Gastroesophageal sphincter (tissue), 4 donors: ENCODE measurements at regions not wholly inside any gene's neighbourhood (a gene's known extent, or its start where the extent isn't known, plus 50 kb on each side); places are given as distances from the start of the nearest gene placed in this dataset.

Experiments used
- ATAC-seq: fragments of 150-250 bp; one replicate; pipeline ENCODE4 v1.9.1; 2016; ENCODE audit warnings: mild to moderate bottlenecking, moderate library complexity
- H3K27ac ChIP-seq, 4 donors: fragments of 200-600 bp; sonication (generic) in 3 of 4; 1 replicate in 3 of 4; 2 replicates in 1 of 4; pipeline ENCODE4 v1.5.1; 2016 to 2019
- H3K27me3 ChIP-seq: fragments of 200-600 bp; sonication (generic); one replicate; pipeline ENCODE4 v1.5.1; 2019
- H3K36me3 ChIP-seq, 2 donors: fragments of 200-600 bp; sonication (generic); one replicate each; pipeline ENCODE4 v1.5.1; 2019; ENCODE audit warnings: control low read depth in 1 of 2
- H3K4me1 ChIP-seq, 3 donors: fragments of 200-600 bp; sonication (generic); 1 replicate in 2 of 3; 2 replicates in 1 of 3; pipeline ENCODE4 v1.5.1; 2016 to 2019; ENCODE audit warnings: control low read depth in 2 of 3
- H3K4me3 ChIP-seq, 2 donors: fragments of 200-600 bp; sonication (generic); one replicate each; pipeline ENCODE4 v1.5.1; 2019; ENCODE audit warnings: mild to moderate bottlenecking in 1 of 2, moderate library complexity in 1 of 2
- H3K9me3 ChIP-seq, 3 donors: fragments of 200-600 bp; sonication (generic); one replicate each; pipeline ENCODE4 v1.5.1; 2017 to 2019; ENCODE audit warnings: control low read depth in 2 of 3
- EP300 ChIP-seq: sonication (generic); formaldehyde crosslinking; IDR thresholded peaks from one replicate; pipeline ENCODE4 v1.6.1; 2017; ENCODE audit warnings: antibody characterized with exemption, mild to moderate bottlenecking
- POLR2A ChIP-seq, 2 donors: fragments of 450-650 bp; IDR thresholded peaks; one replicate each; pipeline ENCODE4 v1.6.1; 2017; ENCODE audit warnings: antibody characterized with exemption in 2 of 2, mild to moderate bottlenecking in 2 of 2, moderate library complexity in 1 of 2
- POLR2AphosphoS5 ChIP-seq: sonication (generic); formaldehyde crosslinking; IDR thresholded peaks from one replicate; pipeline ENCODE4 v1.6.1; 2017; ENCODE audit warnings: antibody characterized with exemption
- WGBS, 2 donors: methylation state at CpG; one replicate each; pipeline ENCODE4 v1.1.5; 2018; ENCODE audit warnings: low coverage in 1 of 2; 5-methylcytosine and 5-hydroxymethylcytosine counted together
- TF ChIP-seq, protein P1 (sequence below), 4 experiments: fragments of 200-600 bp in 2 of 4; fragments of 450-650 bp in 2 of 4; sonication (generic) in 1 of 4; IDR thresholded peaks; one replicate each; pipeline ENCODE4 v1.5.1; 2017 to 2019; ENCODE audit warnings: antibody characterized with exemption in 4 of 4, mild to moderate bottlenecking in 2 of 4, moderate library complexity in 2 of 4

DNA sequence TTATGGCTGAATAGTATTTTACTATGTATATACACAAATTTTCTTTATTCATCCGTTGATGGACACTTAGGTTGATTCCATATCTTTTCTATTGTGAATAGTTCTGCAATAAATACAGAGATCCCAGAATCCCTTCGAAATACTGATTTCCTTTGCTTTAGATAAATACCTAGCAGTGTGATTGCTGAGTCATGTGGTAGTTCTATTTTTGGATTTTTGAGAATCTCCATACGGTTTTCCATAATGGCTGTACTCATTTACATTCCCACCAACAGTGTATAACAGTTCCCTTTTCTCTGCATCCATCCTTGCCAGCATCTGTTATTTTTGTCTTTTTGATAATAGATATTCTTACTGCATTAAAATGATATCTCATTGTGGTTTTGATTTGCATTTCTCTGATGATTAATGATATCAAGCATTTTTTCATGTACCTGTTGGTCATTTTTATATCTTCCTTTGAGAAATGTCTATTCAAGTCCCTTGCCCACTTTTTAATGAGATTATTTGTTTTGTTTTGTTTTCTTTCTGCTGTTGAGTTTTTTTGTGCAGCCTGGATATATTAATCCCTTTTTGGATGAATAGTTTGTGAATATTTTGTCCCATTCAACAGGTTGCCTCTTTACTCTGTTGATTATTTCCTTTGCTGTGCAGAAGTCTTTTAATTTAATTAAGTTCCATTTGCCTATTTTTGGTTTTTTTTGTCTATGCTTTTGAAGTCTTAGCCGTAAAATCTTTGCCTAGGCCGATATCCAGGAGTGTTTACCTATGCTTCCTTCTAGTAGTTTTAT, 466.7 kb upstream of the TENM3 start:
- no peaks in the 10 kb centered on the region for H3K36me3 ChIP-seq
- no peak for ATAC-seq
- H3K4me3 ChIP-seq: no peak overlapping the region
- no peaks in the 10 kb centered on the region for H3K4me1 ChIP-seq
- WGBS, 2 donors: 82 to 92% methylated on average over 5 of the region's 5 CpGs
- H3K27ac ChIP-seq: no peak overlapping the region
- no peaks in the 10 kb centered on the region for H3K27me3 ChIP-seq
- TF ChIP-seq POLR2AphosphoS5 (no peak), EP300 (no peak), POLR2A (IDR thresholded peaks at IDR 0.05) (no peak)
- TF ChIP-seq, protein P1, sequence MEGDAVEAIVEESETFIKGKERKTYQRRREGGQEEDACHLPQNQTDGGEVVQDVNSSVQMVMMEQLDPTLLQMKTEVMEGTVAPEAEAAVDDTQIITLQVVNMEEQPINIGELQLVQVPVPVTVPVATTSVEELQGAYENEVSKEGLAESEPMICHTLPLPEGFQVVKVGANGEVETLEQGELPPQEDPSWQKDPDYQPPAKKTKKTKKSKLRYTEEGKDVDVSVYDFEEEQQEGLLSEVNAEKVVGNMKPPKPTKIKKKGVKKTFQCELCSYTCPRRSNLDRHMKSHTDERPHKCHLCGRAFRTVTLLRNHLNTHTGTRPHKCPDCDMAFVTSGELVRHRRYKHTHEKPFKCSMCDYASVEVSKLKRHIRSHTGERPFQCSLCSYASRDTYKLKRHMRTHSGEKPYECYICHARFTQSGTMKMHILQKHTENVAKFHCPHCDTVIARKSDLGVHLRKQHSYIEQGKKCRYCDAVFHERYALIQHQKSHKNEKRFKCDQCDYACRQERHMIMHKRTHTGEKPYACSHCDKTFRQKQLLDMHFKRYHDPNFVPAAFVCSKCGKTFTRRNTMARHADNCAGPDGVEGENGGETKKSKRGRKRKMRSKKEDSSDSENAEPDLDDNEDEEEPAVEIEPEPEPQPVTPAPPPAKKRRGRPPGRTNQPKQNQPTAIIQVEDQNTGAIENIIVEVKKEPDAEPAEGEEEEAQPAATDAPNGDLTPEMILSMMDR (IDR thresholded peaks at IDR 0.05): no peak
- peaks cover 0 to 7% (median 0%) of the 10 kb centered on the region in 3 donors for H3K9me3 ChIP-seq

DNA sequence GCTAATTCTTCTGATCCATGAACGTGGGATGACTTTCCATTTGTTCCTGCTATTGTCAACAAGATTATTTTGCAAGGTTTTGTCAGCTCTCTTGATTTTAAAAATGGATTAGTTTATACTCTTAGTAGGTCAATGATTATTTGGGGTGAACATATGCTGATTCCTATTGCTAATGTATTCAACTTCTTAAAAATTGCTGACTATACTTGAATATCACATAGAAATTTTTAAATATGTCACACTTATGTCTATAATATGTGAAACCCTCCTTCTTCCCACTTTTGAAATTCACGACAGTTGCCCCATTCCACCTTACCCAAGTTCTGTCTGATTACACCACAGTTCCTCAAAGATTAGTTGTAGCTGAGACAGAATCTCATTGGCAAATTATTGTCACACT, 465.7 kb upstream of the TENM3 start:
- no peaks in the 10 kb centered on the region for H3K4me1 ChIP-seq
- WGBS, 2 donors: 71 to 79% methylated on average over 2 of the region's 2 CpGs

GRCh38 chr4:181784881-181785280, 458.3 kb upstream of the TENM3 start:
- TF ChIP-seq EP300 (no peak), POLR2A (IDR thresholded peaks at IDR 0.05) (no peak), POLR2AphosphoS5 (no peak)
- TF ChIP-seq, protein P1 (IDR thresholded peaks at IDR 0.05): no peak
- Histone ChIP-seq H3K36me3 (no peaks in the 10 kb centered on the region), H3K4me3 (no peak overlapping the region), H3K27ac (no peak overlapping the region), H3K9me3 (peaks cover 0 to 7% (median 0%) of the 10 kb centered on the region in 3 donors), H3K4me1 (no peaks in the 10 kb centered on the region), H3K27me3 (no peaks in the 10 kb centered on the region)
- ATAC-seq: no peak
- WGBS, 2 donors: 40 to 44% methylated on average over 2 of the region's 2 CpGs

More for the DNA sequence above, 465.7 kb upstream of the TENM3 start:
- Histone ChIP-seq H3K9me3 (peaks cover 0 to 7% (median 0%) of the 10 kb centered on the region in 3 donors), H3K4me3 (no peak overlapping the region), H3K36me3 (no peaks in the 10 kb centered on the region), H3K27me3 (no peaks in the 10 kb centered on the region), H3K27ac (no peak overlapping the region)
- TF ChIP-seq POLR2AphosphoS5 (no peak), EP300 (no peak), POLR2A (IDR thresholded peaks at IDR 0.05) (no peak)
- TF ChIP-seq, protein P1 (IDR thresholded peaks at IDR 0.05): no peak
- ATAC-seq: no peak

DNA sequence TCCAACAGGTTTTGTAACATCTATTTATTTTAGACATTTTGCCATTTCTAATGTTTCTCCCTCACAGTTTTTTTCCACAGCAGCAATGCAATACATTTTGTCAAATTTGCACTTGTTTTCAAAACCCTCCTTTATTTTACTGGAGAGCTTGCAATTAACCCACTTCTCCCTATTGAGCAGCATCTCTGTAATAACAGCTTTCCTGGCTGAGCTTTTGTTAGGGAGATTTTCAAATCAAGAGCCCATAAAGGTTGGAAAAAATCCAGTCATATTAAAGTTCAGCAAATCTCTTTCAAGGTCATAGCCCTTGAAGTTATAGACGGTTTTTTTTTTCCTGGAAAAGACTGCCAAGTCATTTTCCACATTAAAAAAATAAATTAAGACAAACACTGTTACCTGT, 450.6 kb upstream of the TENM3 start:
- H3K36me3 ChIP-seq: no peaks in the 10 kb centered on the region
- no peaks in the 10 kb centered on the region for H3K4me1 ChIP-seq
- H3K27me3 ChIP-seq: no peaks in the 10 kb centered on the region
- H3K27ac ChIP-seq: no peak overlapping the region
- TF ChIP-seq EP300: no peak
- TF ChIP-seq POLR2A (IDR thresholded peaks at IDR 0.05): no peak
- TF ChIP-seq, protein P1 (IDR thresholded peaks at IDR 0.05): no peak
- TF ChIP-seq POLR2AphosphoS5: no peak
- peaks cover 0 to 14% (median 0%) of the 10 kb centered on the region in 3 donors for H3K9me3 ChIP-seq
- WGBS, 2 donors: 10 to 18% methylated on average over 1 of the region's 1 CpG
- no peak overlapping the region for H3K4me3 ChIP-seq
- ATAC-seq: no peak

DNA sequence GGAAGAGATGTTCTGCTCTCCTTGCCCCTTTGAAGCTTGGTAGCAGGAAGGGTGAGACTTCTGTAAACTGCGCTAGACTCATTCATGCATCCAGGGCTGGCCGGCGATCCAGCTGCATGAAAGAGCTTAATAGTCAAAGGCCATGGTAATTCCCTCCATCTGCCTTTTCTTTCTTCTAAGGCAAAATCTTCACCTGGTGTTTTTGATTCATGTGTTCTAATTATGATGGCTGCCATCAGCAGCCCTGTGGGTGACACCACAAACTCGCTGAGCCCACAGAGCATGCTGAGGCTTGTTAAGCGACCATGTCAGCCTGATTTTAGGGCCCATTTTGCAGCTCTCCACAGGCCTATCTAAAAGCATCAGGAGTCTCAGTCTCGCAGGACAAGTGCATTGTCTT, 450.1 kb upstream of the TENM3 start:
- TF ChIP-seq POLR2AphosphoS5 (no peak), POLR2A (IDR thresholded peaks at IDR 0.05) (no peak), EP300 (no peak)
- TF ChIP-seq, protein P1 (IDR thresholded peaks at IDR 0.05): no peak
- ATAC-seq: no peak
- H3K27ac ChIP-seq: no peak overlapping the region
- 73% methylated on average over 4 to 6 of the region's 6 CpGs for WGBS, 2 donors
- peaks cover 0 to 14% (median 0%) of the 10 kb centered on the region in 3 donors for H3K9me3 ChIP-seq
- no peaks in the 10 kb centered on the region for H3K27me3 ChIP-seq
- H3K4me1 ChIP-seq: no peaks in the 10 kb centered on the region
- no peaks in the 10 kb centered on the region for H3K36me3 ChIP-seq
- H3K4me3 ChIP-seq: no peak overlapping the region
